GM23338 (cell line): ENCODE measurements at regions not wholly inside any gene's neighbourhood (a gene's known extent, or its start where the extent isn't known, plus 50 kb on each side); places are given as distances from the start of the nearest gene placed in this dataset.
"Not testable (repeated sequence)": the region's sequence is repeated elsewhere in the genome, so short reads cannot be mapped to it uniquely, and the experiment has no call there.

ENCODE experiments used
- ATAC-seq: fragments of 200-7000 bp; cut with Tn5 transposase; 3 replicates; pipeline ENCODE4 v1.9.1; 2020
- DNase-seq: peaks from one replicate; pipeline ENCODE4 v3.0.0-alpha.2; 2015; ENCODE audit warnings: low spot score
- H2AFZ ChIP-seq: fragments of 200-600 bp; sonication (generic); 2 replicates; pipeline ENCODE4 v1.8.0; 2016; ENCODE audit warnings: antibody characterized with exemption, mild to moderate bottlenecking, moderate library complexity
- H3F3A ChIP-seq: fragments of 200-600 bp; sonication (generic); replicated peaks from 2 replicates; pipeline ENCODE4 v1.8.0; 2017; ENCODE audit warnings: antibody characterized with exemption, mixed run types, low read depth
- H3K27ac ChIP-seq: fragments of 200-600 bp; sonication (generic); 2 replicates; pipeline ENCODE4 v1.6.1; 2016; ENCODE audit warnings: low read depth
- H3K27me3 ChIP-seq: fragments of 200-600 bp; sonication (generic); 2 replicates; pipeline ENCODE4 v1.8.0; 2016; ENCODE audit warnings: mild to moderate bottlenecking, mixed run types, moderate library complexity; ENCODE audit not compliant: insufficient read depth
- H3K36me3 ChIP-seq: fragments of 200-600 bp; sonication (generic); 2 replicates; pipeline ENCODE4 v1.8.0; 2016; ENCODE audit warnings: mild to moderate bottlenecking; ENCODE audit not compliant: insufficient read depth
- H3K4me1 ChIP-seq: fragments of 200-600 bp; sonication (generic); 2 replicates; pipeline ENCODE4 v1.8.0; 2016; ENCODE audit warnings: mild to moderate bottlenecking, moderate library complexity; ENCODE audit not compliant: insufficient read depth
- H3K4me2 ChIP-seq: fragments of 200-600 bp; sonication (generic); 2 replicates; pipeline ENCODE4 v1.7.1; 2017; ENCODE audit warnings: mixed run types
- H3K4me3 ChIP-seq: fragments of 200-600 bp; sonication (generic); 2 replicates; pipeline ENCODE4 v1.6.1; 2016; ENCODE audit warnings: mixed run types
- H3K79me2 ChIP-seq: fragments of 200-600 bp; sonication (generic); replicated peaks from 2 replicates; pipeline ENCODE4 v1.8.0; 2017; ENCODE audit warnings: mild to moderate bottlenecking; ENCODE audit not compliant: insufficient read depth
- H3K9me2 ChIP-seq: fragments of 200-600 bp; sonication (generic); 2 replicates; pipeline ENCODE4 v1.8.0; 2017; ENCODE audit not compliant: insufficient read depth
- H4K20me1 ChIP-seq: fragments of 200-600 bp; sonication (generic); replicated peaks from 2 replicates; pipeline ENCODE4 v1.8.0; 2017; ENCODE audit warnings: mild to moderate bottlenecking; ENCODE audit not compliant: insufficient read depth
- H3K27ac Mint-ChIP-seq: 2 replicates; pipeline ENCODE4 v1.8.0; 2020; ENCODE audit warnings: inconsistent platforms, mild to moderate bottlenecking, moderate library complexity, mixed read lengths
- H3K27me3 Mint-ChIP-seq: 3 replicates; pipeline ENCODE4 v1.8.0; 2022; ENCODE audit warnings: low read depth, mild to moderate bottlenecking, moderate library complexity, mixed read lengths, inconsistent platforms; ENCODE audit not compliant: insufficient read depth, poor library complexity
- H3K36me3 Mint-ChIP-seq: 3 replicates; pipeline ENCODE4 v1.8.0; 2021; ENCODE audit warnings: low read depth, mild to moderate bottlenecking, inconsistent platforms, moderate library complexity, mixed read lengths
- H3K4me1 Mint-ChIP-seq: 3 replicates; pipeline ENCODE4 v1.8.0; 2020; ENCODE audit warnings: mild to moderate bottlenecking, inconsistent platforms, mixed read lengths
- H3K4me3 Mint-ChIP-seq: 3 replicates; pipeline ENCODE4 v1.8.0; 2021; ENCODE audit warnings: moderate library complexity, mild to moderate bottlenecking, inconsistent platforms, mixed read lengths
- H3K9me3 Mint-ChIP-seq: 3 replicates; pipeline ENCODE4 v1.8.0; 2020; ENCODE audit warnings: moderate library complexity, mild to moderate bottlenecking, inconsistent platforms, mixed read lengths
- CREB1 ChIP-seq: fragments of 250-450 bp; sonication (Bioruptor Pico); IDR thresholded peaks from 2 replicates; pipeline ENCODE4 v1.5.0; 2020; ENCODE audit warnings: low read depth, mild to moderate bottlenecking, moderate library complexity
- CTCF ChIP-seq, 2 experiments: fragments of 200-600 bp in 1 of 2; sonication (generic) in 1 of 2; conservative IDR thresholded peaks; 2 replicates each; pipeline versions ENCODE4 v1.5.1 to v1.6.1; 2016 to 2017; ENCODE audit warnings: antibody characterized with exemption in 2 of 2, low read depth in 2 of 2, mild to moderate bottlenecking in 2 of 2, moderate library complexity in 1 of 2
- EZH2 ChIP-seq: fragments of 200-600 bp; sonication (generic); IDR thresholded peaks from one replicate; pipeline ENCODE4 v1.8.0; 2017; ENCODE audit warnings: antibody characterized with exemption, mild to moderate bottlenecking, low read depth; ENCODE audit not compliant: unreplicated experiment
- EZH2phosphoT487 ChIP-seq: fragments of 200-600 bp; sonication (generic); IDR thresholded peaks from one replicate; pipeline ENCODE4 v1.8.1; 2018; ENCODE audit warnings: antibody characterized with exemption; ENCODE audit not compliant: unreplicated experiment
- JUNB ChIP-seq: IDR thresholded peaks from one replicate; pipeline ENCODE4 v1.6.1; 2016; ENCODE audit warnings: antibody characterized with exemption; ENCODE audit not compliant: unreplicated experiment
- NANOG ChIP-seq: IDR thresholded peaks from 2 replicates; pipeline ENCODE4 v1.6.1; 2016; ENCODE audit warnings: antibody characterized with exemption, borderline replicate concordance
- POLR2AphosphoS5 ChIP-seq: IDR thresholded peaks from 2 replicates; pipeline ENCODE4 v1.6.1; 2016; ENCODE audit warnings: antibody characterized with exemption, low read depth
- STAT1 ChIP-seq: IDR thresholded peaks from one replicate; pipeline ENCODE4 v1.6.1; 2016; ENCODE audit warnings: antibody characterized with exemption; ENCODE audit not compliant: unreplicated experiment
- ZNF114 ChIP-seq: fragments of 250-450 bp; sonication (Bioruptor Pico); IDR thresholded peaks from 2 replicates; pipeline ENCODE4 v1.5.0; 2020; ENCODE audit warnings: mild to moderate bottlenecking, moderate library complexity
- ZNF331 ChIP-seq: fragments of 250-450 bp; sonication (Bioruptor Pico); IDR thresholded peaks from 2 replicates; pipeline ENCODE4 v1.5.0; 2020; ENCODE audit warnings: low read depth, mild to moderate bottlenecking, moderate library complexity
- TF ChIP-seq, protein P1 (sequence below): IDR thresholded peaks from one replicate; pipeline ENCODE4 v1.6.1; 2018; ENCODE audit warnings: antibody characterized with exemption; ENCODE audit not compliant: unreplicated experiment
- TF ChIP-seq, protein P2 (sequence below): IDR thresholded peaks from 2 replicates; pipeline ENCODE4 v1.6.1; 2016; ENCODE audit warnings: antibody characterized with exemption

GRCh38 chr9:24774199-24774598 is 228.5 kb upstream of the IZUMO3 start:
- not testable (repeated sequence) for H3K27ac Mint-ChIP-seq, H3K27me3 Mint-ChIP-seq, H3K9me2 ChIP-seq, H3K36me3 ChIP-seq, H3K27me3 ChIP-seq, H3K4me1 ChIP-seq, H3K4me1 Mint-ChIP-seq, H3K4me3 Mint-ChIP-seq, H2AFZ ChIP-seq, H3F3A ChIP-seq, H3K4me2 ChIP-seq, H3K79me2 ChIP-seq, H3K27ac ChIP-seq, ATAC-seq, H4K20me1 ChIP-seq, H3K4me3 ChIP-seq
- Mint-ChIP-seq H3K9me3 (peaks cover 33% of the 10 kb centered on the region), H3K36me3 (peaks cover 24% of the 10 kb centered on the region)
- TF ChIP-seq ZNF331 (CRISPR knock-in tag) = peak; percentile 54
- peak; percentile 45; the same call in 1 of the 2 replicates for TF ChIP-seq ZNF114
- peak; percentile 58 for DNase-seq

GRCh38 chr9:24766081-24766480 is 220.4 kb upstream of the IZUMO3 start:
- H3K4me3 Mint-ChIP-seq = no peak overlapping the region
- H3K27me3 Mint-ChIP-seq = peaks cover 11% of the 10 kb centered on the region
- Histone ChIP-seq H3K4me3 (no peak overlapping the region), H3K27me3 (no peaks in the 10 kb centered on the region), H4K20me1 (no peaks in the 10 kb centered on the region), H3K4me2 (no peak overlapping the region), H2AFZ (no peak overlapping the region), H3K79me2 (no peaks in the 10 kb centered on the region), H3K27ac (no peak overlapping the region), H3K9me2 (peaks cover 12% of the 10 kb centered on the region), H3F3A (no peaks in the 10 kb centered on the region), H3K4me1 (no peaks in the 10 kb centered on the region), H3K36me3 (no peaks in the 10 kb centered on the region)
- peaks cover 13% of the 10 kb centered on the region; the same call in 2 of the 3 replicates for H3K9me3 Mint-ChIP-seq
- H3K4me1 Mint-ChIP-seq = no peaks in the 10 kb centered on the region; the same call in 2 of the 3 replicates
- peaks cover 5% of the 10 kb centered on the region; the same call in 2 of the 3 replicates for H3K36me3 Mint-ChIP-seq
- ATAC-seq = no peak
- no peak overlapping the region for H3K27ac Mint-ChIP-seq
- DNase-seq = no peak
- TF ChIP-seq, protein P1, sequence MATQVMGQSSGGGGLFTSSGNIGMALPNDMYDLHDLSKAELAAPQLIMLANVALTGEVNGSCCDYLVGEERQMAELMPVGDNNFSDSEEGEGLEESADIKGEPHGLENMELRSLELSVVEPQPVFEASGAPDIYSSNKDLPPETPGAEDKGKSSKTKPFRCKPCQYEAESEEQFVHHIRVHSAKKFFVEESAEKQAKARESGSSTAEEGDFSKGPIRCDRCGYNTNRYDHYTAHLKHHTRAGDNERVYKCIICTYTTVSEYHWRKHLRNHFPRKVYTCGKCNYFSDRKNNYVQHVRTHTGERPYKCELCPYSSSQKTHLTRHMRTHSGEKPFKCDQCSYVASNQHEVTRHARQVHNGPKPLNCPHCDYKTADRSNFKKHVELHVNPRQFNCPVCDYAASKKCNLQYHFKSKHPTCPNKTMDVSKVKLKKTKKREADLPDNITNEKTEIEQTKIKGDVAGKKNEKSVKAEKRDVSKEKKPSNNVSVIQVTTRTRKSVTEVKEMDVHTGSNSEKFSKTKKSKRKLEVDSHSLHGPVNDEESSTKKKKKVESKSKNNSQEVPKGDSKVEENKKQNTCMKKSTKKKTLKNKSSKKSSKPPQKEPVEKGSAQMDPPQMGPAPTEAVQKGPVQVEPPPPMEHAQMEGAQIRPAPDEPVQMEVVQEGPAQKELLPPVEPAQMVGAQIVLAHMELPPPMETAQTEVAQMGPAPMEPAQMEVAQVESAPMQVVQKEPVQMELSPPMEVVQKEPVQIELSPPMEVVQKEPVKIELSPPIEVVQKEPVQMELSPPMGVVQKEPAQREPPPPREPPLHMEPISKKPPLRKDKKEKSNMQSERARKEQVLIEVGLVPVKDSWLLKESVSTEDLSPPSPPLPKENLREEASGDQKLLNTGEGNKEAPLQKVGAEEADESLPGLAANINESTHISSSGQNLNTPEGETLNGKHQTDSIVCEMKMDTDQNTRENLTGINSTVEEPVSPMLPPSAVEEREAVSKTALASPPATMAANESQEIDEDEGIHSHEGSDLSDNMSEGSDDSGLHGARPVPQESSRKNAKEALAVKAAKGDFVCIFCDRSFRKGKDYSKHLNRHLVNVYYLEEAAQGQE = no peak
- no peak for TF ChIP-seq STAT1
- TF ChIP-seq CREB1 (CRISPR knock-in tag) = no peak
- no peak for TF ChIP-seq POLR2AphosphoS5
- TF ChIP-seq NANOG = no peak
- no peak for TF ChIP-seq EZH2
- TF ChIP-seq EZH2phosphoT487 = no peak
- TF ChIP-seq CTCF (conservative IDR thresholded peaks at IDR 0.05; ENCODE audit: low read depth in 2 of 2) = no peak
- TF ChIP-seq JUNB = no peak
- no peak for TF ChIP-seq ZNF114
- TF ChIP-seq ZNF331 (CRISPR knock-in tag) = no peak
- TF ChIP-seq, protein P2, sequence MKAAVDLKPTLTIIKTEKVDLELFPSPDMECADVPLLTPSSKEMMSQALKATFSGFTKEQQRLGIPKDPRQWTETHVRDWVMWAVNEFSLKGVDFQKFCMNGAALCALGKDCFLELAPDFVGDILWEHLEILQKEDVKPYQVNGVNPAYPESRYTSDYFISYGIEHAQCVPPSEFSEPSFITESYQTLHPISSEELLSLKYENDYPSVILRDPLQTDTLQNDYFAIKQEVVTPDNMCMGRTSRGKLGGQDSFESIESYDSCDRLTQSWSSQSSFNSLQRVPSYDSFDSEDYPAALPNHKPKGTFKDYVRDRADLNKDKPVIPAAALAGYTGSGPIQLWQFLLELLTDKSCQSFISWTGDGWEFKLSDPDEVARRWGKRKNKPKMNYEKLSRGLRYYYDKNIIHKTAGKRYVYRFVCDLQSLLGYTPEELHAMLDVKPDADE = no peak
